MM.1S (cell line): ENCODE measurements at regions not wholly inside any gene's neighbourhood (a gene's known extent, or its start where the extent isn't known, plus 50 kb on each side); places are given as distances from the start of the nearest gene placed in this dataset.

Source experiments
- EZH2phosphoT487 ChIP-seq: fragments of 300-600 bp; sonication (generic); IDR thresholded peaks from 2 replicates; pipeline ENCODE4 v1.6.1; 2018; ENCODE audit warnings: antibody characterized with exemption, low read length
- TF ChIP-seq, protein P1 (sequence below): fragments of 300-600 bp; sonication (generic); IDR thresholded peaks from 2 replicates; pipeline ENCODE4 v1.5.1; 2016; ENCODE audit warnings: antibody characterized with exemption, low read length, mixed read lengths

DNA sequence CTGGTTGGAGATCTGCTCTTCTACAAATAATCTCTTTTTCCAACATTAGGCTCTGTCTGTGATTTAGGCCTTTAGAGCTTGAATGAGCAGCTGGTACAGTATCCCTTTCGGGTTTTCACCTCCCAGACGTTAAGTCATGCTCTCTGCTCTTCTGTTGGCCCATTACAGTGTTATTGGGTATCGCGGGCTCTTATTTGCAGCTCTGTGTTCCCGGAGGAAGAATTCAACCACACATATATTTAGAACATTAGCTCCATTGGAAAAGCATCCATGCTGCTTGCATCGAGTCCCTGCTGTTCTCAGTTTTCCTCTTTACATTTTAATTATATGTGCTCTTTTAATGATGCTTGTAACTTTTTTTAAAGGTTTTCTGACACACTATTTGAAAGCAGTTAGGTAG, 278.0 kb upstream of the ADCY2 start:
- TF ChIP-seq, protein P1, sequence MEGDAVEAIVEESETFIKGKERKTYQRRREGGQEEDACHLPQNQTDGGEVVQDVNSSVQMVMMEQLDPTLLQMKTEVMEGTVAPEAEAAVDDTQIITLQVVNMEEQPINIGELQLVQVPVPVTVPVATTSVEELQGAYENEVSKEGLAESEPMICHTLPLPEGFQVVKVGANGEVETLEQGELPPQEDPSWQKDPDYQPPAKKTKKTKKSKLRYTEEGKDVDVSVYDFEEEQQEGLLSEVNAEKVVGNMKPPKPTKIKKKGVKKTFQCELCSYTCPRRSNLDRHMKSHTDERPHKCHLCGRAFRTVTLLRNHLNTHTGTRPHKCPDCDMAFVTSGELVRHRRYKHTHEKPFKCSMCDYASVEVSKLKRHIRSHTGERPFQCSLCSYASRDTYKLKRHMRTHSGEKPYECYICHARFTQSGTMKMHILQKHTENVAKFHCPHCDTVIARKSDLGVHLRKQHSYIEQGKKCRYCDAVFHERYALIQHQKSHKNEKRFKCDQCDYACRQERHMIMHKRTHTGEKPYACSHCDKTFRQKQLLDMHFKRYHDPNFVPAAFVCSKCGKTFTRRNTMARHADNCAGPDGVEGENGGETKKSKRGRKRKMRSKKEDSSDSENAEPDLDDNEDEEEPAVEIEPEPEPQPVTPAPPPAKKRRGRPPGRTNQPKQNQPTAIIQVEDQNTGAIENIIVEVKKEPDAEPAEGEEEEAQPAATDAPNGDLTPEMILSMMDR = no peak
- no peak for TF ChIP-seq EZH2phosphoT487
